HG02759 (cell line): ENCODE measurements at regions not wholly inside any gene's neighbourhood (a gene's known extent, or its start where the extent isn't known, plus 50 kb on each side); places are given as distances from the start of the nearest gene placed in this dataset.

Experiments
- ATAC-seq: cut with Tn5 transposase; IDR thresholded peaks from one replicate; pipeline ENCODE4 v1.9.1; 2021; ENCODE audit warnings: mild to moderate bottlenecking, moderate library complexity; ENCODE audit not compliant: unreplicated experiment

GRCh38 chr2:104744537-104744936 is 109.4 kb upstream of the POU3F3 start:
- ATAC-seq, result no peak

- no peak for ATAC-seq
These were observed 108.1 kb upstream of the POU3F3 start for GRCh38 chr2:104745846-104746245.

- ATAC-seq, result no peak
These were observed 107.6 kb upstream of the POU3F3 start for GRCh38 chr2:104746299-104746698.

GRCh38 chr2:104746858-104747257 is 107.1 kb upstream of the POU3F3 start:
- no peak for ATAC-seq

GRCh38 chr2:104749856-104750460 is 104.0 kb upstream of the POU3F3 start:
- no peak for ATAC-seq

GRCh38 chr2:104752504-104752903 is 101.4 kb upstream of the POU3F3 start:
- ATAC-seq, result no peak

GRCh38 chr2:104755026-104755878 is 98.7 kb upstream of the POU3F3 start:
- ATAC-seq, result no peak

- ATAC-seq, result no peak
These were observed 97.8 kb upstream of the POU3F3 start for GRCh38 chr2:104756118-104756517.

- ATAC-seq, result no peak
These were observed 96.9 kb upstream of the POU3F3 start for GRCh38 chr2:104757056-104757455.

GRCh38 chr2:104758199-104758620 is 95.7 kb upstream of the POU3F3 start:
- ATAC-seq, result no peak

GRCh38 chr2:104762031-104762430 is 91.9 kb upstream of the POU3F3 start:
- ATAC-seq, result no peak

GRCh38 chr2:104766683-104767082 is 87.2 kb upstream of the POU3F3 start:
- no peak for ATAC-seq

- ATAC-seq, result no peak
These were observed 85.2 kb upstream of the POU3F3 start for GRCh38 chr2:104768694-104769093.

GRCh38 chr2:104769096-104769495 is 84.8 kb upstream of the POU3F3 start:
- ATAC-seq, result no peak

GRCh38 chr2:104772996-104773395 is 80.9 kb upstream of the POU3F3 start:
- ATAC-seq, result no peak

- no peak for ATAC-seq
These were observed 79.3 kb upstream of the POU3F3 start for GRCh38 chr2:104774631-104775030.

GRCh38 chr2:104777721-104778120 is 76.2 kb upstream of the POU3F3 start:
- ATAC-seq, result no peak

GRCh38 chr2:104781151-104781550 is 72.8 kb upstream of the POU3F3 start:
- ATAC-seq, result no peak

- no peak for ATAC-seq
These were observed 69.7 kb upstream of the POU3F3 start for GRCh38 chr2:104784264-104784663.

- ATAC-seq, result no peak
These were observed 67.7 kb upstream of the POU3F3 start for GRCh38 chr2:104786204-104786603.

- no peak for ATAC-seq
These were observed 67.1 kb upstream of the POU3F3 start for GRCh38 chr2:104786821-104787220.

- no peak for ATAC-seq
These were observed 66.4 kb upstream of the POU3F3 start for GRCh38 chr2:104787298-104788065.
